ENCODE measurements at regions not wholly inside any gene's neighbourhood (a gene's known extent, or its start where the extent isn't known, plus 50 kb on each side); places are given as distances from the start of the nearest gene placed in this dataset.

DNA sequence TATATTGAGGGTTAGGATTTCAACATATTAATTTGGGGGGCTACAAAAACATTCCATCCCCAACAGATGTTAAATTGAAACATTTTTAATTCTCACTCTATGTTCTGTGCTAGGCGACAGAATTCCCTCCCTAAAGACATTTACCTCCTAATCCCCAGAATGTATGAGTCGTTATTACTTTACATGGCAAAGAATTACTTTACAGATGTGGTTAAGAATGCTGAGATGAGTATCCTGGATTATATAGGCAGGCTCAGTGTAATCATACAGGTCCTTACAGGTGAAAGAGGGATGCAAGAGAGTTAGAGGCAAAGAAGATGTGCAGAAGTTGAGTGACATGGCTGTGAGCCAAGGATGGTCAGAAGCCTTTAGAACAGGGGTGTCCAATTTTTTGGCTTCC, 974.1 kb upstream of the ACVR2A start:
- TF ChIP-seq POLR2AphosphoS5 (IDR thresholded peaks at IDR 0.05; ENCODE audit: low read depth), result no peak
- TF ChIP-seq, protein P1, sequence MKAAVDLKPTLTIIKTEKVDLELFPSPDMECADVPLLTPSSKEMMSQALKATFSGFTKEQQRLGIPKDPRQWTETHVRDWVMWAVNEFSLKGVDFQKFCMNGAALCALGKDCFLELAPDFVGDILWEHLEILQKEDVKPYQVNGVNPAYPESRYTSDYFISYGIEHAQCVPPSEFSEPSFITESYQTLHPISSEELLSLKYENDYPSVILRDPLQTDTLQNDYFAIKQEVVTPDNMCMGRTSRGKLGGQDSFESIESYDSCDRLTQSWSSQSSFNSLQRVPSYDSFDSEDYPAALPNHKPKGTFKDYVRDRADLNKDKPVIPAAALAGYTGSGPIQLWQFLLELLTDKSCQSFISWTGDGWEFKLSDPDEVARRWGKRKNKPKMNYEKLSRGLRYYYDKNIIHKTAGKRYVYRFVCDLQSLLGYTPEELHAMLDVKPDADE (IDR thresholded peaks at IDR 0.05), result no peak
- TF ChIP-seq, protein P2, sequence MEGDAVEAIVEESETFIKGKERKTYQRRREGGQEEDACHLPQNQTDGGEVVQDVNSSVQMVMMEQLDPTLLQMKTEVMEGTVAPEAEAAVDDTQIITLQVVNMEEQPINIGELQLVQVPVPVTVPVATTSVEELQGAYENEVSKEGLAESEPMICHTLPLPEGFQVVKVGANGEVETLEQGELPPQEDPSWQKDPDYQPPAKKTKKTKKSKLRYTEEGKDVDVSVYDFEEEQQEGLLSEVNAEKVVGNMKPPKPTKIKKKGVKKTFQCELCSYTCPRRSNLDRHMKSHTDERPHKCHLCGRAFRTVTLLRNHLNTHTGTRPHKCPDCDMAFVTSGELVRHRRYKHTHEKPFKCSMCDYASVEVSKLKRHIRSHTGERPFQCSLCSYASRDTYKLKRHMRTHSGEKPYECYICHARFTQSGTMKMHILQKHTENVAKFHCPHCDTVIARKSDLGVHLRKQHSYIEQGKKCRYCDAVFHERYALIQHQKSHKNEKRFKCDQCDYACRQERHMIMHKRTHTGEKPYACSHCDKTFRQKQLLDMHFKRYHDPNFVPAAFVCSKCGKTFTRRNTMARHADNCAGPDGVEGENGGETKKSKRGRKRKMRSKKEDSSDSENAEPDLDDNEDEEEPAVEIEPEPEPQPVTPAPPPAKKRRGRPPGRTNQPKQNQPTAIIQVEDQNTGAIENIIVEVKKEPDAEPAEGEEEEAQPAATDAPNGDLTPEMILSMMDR (conservative IDR thresholded peaks at IDR 0.05; ENCODE audit: low read depth in 2 of 2), result no peak
- no peak for TF ChIP-seq EZH2 (IDR thresholded peaks at IDR 0.05; ENCODE audit: low read depth, unreplicated experiment)
- no peak for TF ChIP-seq STAT1 (IDR thresholded peaks at IDR 0.05; ENCODE audit: unreplicated experiment)
- TF ChIP-seq, protein P3, sequence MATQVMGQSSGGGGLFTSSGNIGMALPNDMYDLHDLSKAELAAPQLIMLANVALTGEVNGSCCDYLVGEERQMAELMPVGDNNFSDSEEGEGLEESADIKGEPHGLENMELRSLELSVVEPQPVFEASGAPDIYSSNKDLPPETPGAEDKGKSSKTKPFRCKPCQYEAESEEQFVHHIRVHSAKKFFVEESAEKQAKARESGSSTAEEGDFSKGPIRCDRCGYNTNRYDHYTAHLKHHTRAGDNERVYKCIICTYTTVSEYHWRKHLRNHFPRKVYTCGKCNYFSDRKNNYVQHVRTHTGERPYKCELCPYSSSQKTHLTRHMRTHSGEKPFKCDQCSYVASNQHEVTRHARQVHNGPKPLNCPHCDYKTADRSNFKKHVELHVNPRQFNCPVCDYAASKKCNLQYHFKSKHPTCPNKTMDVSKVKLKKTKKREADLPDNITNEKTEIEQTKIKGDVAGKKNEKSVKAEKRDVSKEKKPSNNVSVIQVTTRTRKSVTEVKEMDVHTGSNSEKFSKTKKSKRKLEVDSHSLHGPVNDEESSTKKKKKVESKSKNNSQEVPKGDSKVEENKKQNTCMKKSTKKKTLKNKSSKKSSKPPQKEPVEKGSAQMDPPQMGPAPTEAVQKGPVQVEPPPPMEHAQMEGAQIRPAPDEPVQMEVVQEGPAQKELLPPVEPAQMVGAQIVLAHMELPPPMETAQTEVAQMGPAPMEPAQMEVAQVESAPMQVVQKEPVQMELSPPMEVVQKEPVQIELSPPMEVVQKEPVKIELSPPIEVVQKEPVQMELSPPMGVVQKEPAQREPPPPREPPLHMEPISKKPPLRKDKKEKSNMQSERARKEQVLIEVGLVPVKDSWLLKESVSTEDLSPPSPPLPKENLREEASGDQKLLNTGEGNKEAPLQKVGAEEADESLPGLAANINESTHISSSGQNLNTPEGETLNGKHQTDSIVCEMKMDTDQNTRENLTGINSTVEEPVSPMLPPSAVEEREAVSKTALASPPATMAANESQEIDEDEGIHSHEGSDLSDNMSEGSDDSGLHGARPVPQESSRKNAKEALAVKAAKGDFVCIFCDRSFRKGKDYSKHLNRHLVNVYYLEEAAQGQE (IDR thresholded peaks at IDR 0.05; ENCODE audit: unreplicated experiment), result no peak
- no peak for TF ChIP-seq JUNB (IDR thresholded peaks at IDR 0.05; ENCODE audit: unreplicated experiment)
- TF ChIP-seq ZNF114 (CRISPR knock-in tag; IDR thresholded peaks at IDR 0.05), result no peak
- TF ChIP-seq ZNF331 (CRISPR knock-in tag; IDR thresholded peaks at IDR 0.05; ENCODE audit: low read depth), result no peak
- TF ChIP-seq EZH2phosphoT487 (IDR thresholded peaks at IDR 0.05; ENCODE audit: unreplicated experiment), result no peak
- TF ChIP-seq CREB1 (CRISPR knock-in tag; IDR thresholded peaks at IDR 0.05; ENCODE audit: low read depth), result no peak
- TF ChIP-seq, protein P4, sequence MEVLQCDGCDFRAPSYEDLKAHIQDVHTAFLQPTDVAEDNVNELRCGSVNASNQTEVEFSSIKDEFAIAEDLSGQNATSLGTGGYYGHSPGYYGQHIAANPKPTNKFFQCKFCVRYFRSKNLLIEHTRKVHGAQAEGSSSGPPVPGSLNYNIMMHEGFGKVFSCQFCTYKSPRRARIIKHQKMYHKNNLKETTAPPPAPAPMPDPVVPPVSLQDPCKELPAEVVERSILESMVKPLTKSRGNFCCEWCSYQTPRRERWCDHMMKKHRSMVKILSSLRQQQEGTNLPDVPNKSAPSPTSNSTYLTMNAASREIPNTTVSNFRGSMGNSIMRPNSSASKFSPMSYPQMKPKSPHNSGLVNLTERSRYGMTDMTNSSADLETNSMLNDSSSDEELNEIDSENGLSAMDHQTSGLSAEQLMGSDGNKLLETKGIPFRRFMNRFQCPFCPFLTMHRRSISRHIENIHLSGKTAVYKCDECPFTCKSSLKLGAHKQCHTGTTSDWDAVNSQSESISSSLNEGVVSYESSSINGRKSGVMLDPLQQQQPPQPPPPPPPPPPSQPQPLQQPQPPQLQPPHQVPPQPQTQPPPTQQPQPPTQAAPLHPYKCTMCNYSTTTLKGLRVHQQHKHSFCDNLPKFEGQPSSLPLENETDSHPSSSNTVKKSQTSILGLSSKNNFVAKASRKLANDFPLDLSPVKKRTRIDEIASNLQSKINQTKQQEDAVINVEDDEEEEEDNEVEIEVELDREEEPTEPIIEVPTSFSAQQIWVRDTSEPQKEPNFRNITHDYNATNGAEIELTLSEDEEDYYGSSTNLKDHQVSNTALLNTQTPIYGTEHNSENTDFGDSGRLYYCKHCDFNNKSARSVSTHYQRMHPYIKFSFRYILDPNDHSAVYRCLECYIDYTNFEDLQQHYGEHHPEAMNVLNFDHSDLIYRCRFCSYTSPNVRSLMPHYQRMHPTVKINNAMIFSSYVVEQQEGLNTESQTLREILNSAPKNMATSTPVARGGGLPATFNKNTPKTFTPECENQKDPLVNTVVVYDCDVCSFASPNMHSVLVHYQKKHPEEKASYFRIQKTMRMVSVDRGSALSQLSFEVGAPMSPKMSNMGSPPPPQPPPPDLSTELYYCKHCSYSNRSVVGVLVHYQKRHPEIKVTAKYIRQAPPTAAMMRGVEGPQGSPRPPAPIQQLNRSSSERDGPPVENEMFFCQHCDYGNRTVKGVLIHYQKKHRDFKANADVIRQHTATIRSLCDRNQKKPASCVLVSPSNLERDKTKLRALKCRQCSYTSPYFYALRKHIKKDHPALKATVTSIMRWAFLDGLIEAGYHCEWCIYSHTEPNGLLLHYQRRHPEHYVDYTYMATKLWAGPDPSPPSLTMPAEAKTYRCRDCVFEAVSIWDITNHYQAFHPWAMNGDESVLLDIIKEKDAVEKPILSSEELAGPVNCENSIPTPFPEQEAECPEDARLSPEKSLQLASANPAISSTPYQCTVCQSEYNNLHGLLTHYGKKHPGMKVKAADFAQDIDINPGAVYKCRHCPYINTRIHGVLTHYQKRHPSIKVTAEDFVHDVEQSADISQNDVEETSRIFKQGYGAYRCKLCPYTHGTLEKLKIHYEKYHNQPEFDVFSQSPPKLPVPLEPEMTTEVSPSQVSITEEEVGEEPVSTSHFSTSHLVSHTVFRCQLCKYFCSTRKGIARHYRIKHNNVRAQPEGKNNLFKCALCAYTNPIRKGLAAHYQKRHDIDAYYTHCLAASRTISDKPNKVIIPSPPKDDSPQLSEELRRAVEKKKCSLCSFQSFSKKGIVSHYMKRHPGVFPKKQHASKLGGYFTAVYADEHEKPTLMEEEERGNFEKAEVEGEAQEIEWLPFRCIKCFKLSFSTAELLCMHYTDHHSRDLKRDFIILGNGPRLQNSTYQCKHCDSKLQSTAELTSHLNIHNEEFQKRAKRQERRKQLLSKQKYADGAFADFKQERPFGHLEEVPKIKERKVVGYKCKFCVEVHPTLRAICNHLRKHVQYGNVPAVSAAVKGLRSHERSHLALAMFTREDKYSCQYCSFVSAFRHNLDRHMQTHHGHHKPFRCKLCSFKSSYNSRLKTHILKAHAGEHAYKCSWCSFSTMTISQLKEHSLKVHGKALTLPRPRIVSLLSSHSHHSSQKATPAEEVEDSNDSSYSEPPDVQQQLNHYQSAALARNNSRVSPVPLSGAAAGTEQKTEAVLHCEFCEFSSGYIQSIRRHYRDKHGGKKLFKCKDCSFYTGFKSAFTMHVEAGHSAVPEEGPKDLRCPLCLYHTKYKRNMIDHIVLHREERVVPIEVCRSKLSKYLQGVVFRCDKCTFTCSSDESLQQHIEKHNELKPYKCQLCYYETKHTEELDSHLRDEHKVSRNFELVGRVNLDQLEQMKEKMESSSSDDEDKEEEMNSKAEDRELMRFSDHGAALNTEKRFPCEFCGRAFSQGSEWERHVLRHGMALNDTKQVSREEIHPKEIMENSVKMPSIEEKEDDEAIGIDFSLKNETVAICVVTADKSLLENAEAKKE (CRISPR knock-in tag; IDR thresholded peaks at IDR 0.05), result no peak
- TF ChIP-seq NANOG (IDR thresholded peaks at IDR 0.05; ENCODE audit: borderline replicate concordance), result no peak

Data from GM23338 (cell line).